ENCODE measurements at regions not wholly inside any gene's neighbourhood (a gene's known extent, or its start where the extent isn't known, plus 50 kb on each side); places are given as distances from the start of the nearest gene placed in this dataset.
A peak's percentile ranks its signal among the peaks of the same experiment; 100 is the strongest.

DNA sequence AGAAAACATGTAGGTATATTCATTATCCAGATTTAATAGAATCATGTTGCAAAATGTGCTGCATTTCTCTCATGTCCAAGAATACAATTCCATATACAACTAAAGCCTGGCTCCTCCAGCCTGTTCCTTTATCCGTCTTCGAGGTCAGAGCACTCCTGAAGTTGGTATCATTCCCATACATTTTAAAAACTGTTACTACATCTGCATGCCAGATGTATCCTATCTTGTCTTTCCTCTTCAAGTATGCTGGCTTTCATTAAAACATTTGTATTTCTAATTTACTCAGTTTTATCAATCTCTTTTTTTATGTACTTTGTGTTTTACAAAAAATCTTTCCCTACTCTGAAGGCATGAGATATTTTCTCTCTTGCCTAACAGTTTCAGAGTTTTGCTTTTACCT, 536.6 kb upstream of the USP24 start:
- WGBS, 2 donors = 86% methylated on average over 2 of the region's 2 CpGs
- H3K27me3 ChIP-seq (ENCODE audit: control insufficient read depth in 3 of 3, insufficient read depth in 3 of 3, low read length in 2 of 3) = no peaks in the 10 kb centered on the region
- no peak overlapping the region for H3K4me3 ChIP-seq
- peaks cover 0 to 4% (median 0%) of the 10 kb centered on the region in 4 donors for H3K9me3 ChIP-seq (ENCODE audit: control insufficient read depth in 4 of 4, insufficient read depth in 3 of 4, low read length in 3 of 4)
- DNase-seq (peak in 2 of 3 donors; percentile 69 to 86), ATAC-seq (ENCODE audit: insufficient read depth, low FRiP score) (no peak)
- H3K9ac ChIP-seq (ENCODE audit: insufficient read depth in 1 of 2, low read length in 2 of 2) = no peak overlapping the region
- H3K27ac ChIP-seq (ENCODE audit: low read depth in 1 of 2, low read length in 1 of 2) = no peak overlapping the region
- TF ChIP-seq, protein P1, sequence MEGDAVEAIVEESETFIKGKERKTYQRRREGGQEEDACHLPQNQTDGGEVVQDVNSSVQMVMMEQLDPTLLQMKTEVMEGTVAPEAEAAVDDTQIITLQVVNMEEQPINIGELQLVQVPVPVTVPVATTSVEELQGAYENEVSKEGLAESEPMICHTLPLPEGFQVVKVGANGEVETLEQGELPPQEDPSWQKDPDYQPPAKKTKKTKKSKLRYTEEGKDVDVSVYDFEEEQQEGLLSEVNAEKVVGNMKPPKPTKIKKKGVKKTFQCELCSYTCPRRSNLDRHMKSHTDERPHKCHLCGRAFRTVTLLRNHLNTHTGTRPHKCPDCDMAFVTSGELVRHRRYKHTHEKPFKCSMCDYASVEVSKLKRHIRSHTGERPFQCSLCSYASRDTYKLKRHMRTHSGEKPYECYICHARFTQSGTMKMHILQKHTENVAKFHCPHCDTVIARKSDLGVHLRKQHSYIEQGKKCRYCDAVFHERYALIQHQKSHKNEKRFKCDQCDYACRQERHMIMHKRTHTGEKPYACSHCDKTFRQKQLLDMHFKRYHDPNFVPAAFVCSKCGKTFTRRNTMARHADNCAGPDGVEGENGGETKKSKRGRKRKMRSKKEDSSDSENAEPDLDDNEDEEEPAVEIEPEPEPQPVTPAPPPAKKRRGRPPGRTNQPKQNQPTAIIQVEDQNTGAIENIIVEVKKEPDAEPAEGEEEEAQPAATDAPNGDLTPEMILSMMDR (IDR thresholded peaks at IDR 0.05; ENCODE audit: control extremely low read depth, extremely low read depth) = no peak
- H3K4me1 ChIP-seq (ENCODE audit: control insufficient read depth in 5 of 5, insufficient read depth in 5 of 5, low read length in 5 of 5) = peaks cover 0 to 6% (median 0%) of the 10 kb centered on the region in 5 donors
- H3K36me3 ChIP-seq (ENCODE audit: control insufficient read depth in 4 of 4, insufficient read depth in 4 of 4, low read length in 4 of 4) = no peaks in the 10 kb centered on the region

DNA sequence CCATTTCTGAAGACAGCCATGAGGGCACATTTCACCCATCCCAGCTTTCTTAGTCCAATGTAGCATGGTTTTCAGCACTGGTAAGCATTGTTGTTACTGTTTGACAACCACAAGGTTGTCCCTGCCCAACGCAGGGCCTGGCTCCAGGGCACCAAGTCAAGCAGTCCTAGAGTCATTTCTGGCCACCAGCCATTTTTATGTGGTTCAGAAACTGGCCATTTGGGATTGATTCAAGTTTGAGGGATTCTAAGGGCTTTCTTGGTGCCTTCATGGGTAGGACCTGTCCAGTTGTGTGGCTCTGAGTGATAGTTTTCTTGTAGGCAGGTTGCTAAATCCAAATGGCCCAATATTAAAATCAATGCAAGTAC, 535.4 kb upstream of the USP24 start:
- ATAC-seq (ENCODE audit: insufficient read depth, low FRiP score) = no peak
- no peak overlapping the region for H3K4me3 ChIP-seq
- DNase-seq = no peak
- peaks cover 0 to 6% (median 0%) of the 10 kb centered on the region in 5 donors for H3K4me1 ChIP-seq (ENCODE audit: control insufficient read depth in 5 of 5, insufficient read depth in 5 of 5, low read length in 5 of 5)
- TF ChIP-seq, protein P1 (IDR thresholded peaks at IDR 0.05; ENCODE audit: control extremely low read depth, extremely low read depth) = no peak
- no peaks in the 10 kb centered on the region for H3K9me3 ChIP-seq (ENCODE audit: control insufficient read depth in 4 of 4, insufficient read depth in 3 of 4, low read length in 3 of 4)
- H3K27me3 ChIP-seq (ENCODE audit: control insufficient read depth in 3 of 3, insufficient read depth in 3 of 3, low read length in 2 of 3) = no peaks in the 10 kb centered on the region
- WGBS, 2 donors = 74 to 79% methylated on average over 1 of the region's 1 CpG
- no peaks in the 10 kb centered on the region for H3K36me3 ChIP-seq (ENCODE audit: control insufficient read depth in 4 of 4, insufficient read depth in 4 of 4, low read length in 4 of 4)
- no peak overlapping the region for H3K9ac ChIP-seq (ENCODE audit: insufficient read depth in 1 of 2, low read length in 2 of 2)
- no peak overlapping the region for H3K27ac ChIP-seq (ENCODE audit: low read depth in 1 of 2, low read length in 1 of 2)

DNA sequence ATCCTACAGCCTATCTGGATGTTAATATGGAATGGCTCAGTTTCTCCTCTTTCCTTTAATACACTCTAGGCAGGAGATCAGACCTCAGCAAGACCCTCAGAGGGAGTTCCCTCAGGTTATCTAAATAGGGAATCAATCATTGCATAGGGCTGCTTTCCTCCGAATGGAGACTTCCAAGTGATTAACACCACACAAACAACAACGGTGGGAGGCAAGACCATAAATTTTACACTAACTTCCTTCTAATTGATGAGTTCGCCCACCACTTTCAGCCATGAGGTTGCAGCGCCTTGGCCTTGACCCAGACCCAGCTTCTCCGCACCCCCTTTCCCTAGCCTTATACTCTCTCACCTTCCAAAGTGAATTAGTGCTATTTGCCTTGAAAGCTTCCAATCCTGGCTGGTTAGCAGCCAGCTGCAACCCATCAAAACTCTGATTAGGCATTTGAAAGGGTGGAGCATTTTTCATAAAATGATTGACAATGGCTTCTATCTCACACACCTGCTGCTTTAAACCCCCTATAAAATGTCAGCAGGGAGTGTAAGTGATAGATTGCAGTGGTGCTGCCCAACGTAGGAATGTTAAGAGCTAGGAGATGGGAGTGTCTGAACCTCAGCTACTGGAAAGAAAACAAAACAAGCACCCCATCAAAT, 534.9 kb upstream of the USP24 start:
- DNase-seq (no peak), ATAC-seq (ENCODE audit: insufficient read depth, low FRiP score) (no peak)
- Histone ChIP-seq H3K27ac (ENCODE audit: low read depth in 1 of 2, low read length in 1 of 2) (no peak overlapping the region), H3K9ac (ENCODE audit: insufficient read depth in 1 of 2, low read length in 2 of 2) (no peak overlapping the region), H3K27me3 (ENCODE audit: control insufficient read depth in 3 of 3, insufficient read depth in 3 of 3, low read length in 2 of 3) (no peaks in the 10 kb centered on the region), H3K4me1 (ENCODE audit: control insufficient read depth in 5 of 5, insufficient read depth in 5 of 5, low read length in 5 of 5) (peaks cover 0 to 6% (median 0%) of the 10 kb centered on the region in 5 donors), H3K36me3 (ENCODE audit: control insufficient read depth in 4 of 4, insufficient read depth in 4 of 4, low read length in 4 of 4) (no peaks in the 10 kb centered on the region), H3K9me3 (ENCODE audit: control insufficient read depth in 4 of 4, insufficient read depth in 3 of 4, low read length in 3 of 4) (no peaks in the 10 kb centered on the region), H3K4me3 (no peak overlapping the region)
- TF ChIP-seq, protein P1 (IDR thresholded peaks at IDR 0.05; ENCODE audit: control extremely low read depth, extremely low read depth) = no peak
- 65 to 79% methylated on average over 6 of the region's 6 CpGs for WGBS, 2 donors

DNA sequence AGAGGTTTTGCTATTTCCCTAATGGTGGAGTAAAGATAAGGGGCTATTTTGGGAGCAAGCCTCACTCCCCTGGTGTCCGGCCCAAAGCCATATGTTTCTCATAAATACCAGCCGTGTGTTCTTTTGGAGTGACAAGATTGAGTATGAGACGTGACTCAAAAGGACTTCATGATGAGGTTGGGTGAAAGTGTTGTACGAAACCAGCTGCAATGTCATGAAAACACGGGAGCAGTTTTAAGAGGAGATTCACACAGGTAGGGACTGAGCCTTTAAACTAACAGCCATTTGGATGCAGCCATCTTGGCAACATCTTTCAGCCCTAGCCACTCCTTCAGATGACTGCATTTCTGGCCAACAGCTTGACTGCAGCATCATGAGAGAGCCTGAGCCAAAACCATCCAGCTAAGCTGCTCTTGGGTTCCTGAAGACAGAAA, 532.3 kb upstream of the USP24 start:
- Histone ChIP-seq H3K27me3 (ENCODE audit: control insufficient read depth in 3 of 3, insufficient read depth in 3 of 3, low read length in 2 of 3) (no peaks in the 10 kb centered on the region), H3K9ac (ENCODE audit: insufficient read depth in 1 of 2, low read length in 2 of 2) (no peak overlapping the region), H3K4me3 (no peak overlapping the region), H3K4me1 (ENCODE audit: control insufficient read depth in 5 of 5, insufficient read depth in 5 of 5, low read length in 5 of 5) (peaks cover 0 to 6% (median 0%) of the 10 kb centered on the region in 5 donors), H3K9me3 (ENCODE audit: control insufficient read depth in 4 of 4, insufficient read depth in 3 of 4, low read length in 3 of 4) (no peaks in the 10 kb centered on the region), H3K36me3 (ENCODE audit: control insufficient read depth in 4 of 4, insufficient read depth in 4 of 4, low read length in 4 of 4) (no peaks in the 10 kb centered on the region), H3K27ac (ENCODE audit: low read depth in 1 of 2, low read length in 1 of 2) (no peak overlapping the region)
- WGBS, 2 donors = 81 to 93% methylated on average over 5 of the region's 5 CpGs
- peak; percentile 61 to 80 (median 73) for DNase-seq
- ATAC-seq (ENCODE audit: insufficient read depth, low FRiP score) = no peak
- TF ChIP-seq, protein P1 (IDR thresholded peaks at IDR 0.05; ENCODE audit: control extremely low read depth, extremely low read depth) = no peak
